RWPE2 (cell line): ENCODE measurements at regions not wholly inside any gene's neighbourhood (a gene's known extent, or its start where the extent isn't known, plus 50 kb on each side); places are given as distances from the start of the nearest gene placed in this dataset.

Experiments
- ATAC-seq: fragments of 200-7000 bp; cut with Tn5 transposase; 3 replicates; pipeline ENCODE4 v1.9.1; 2021; ENCODE audit warnings: low read depth
- DNase-seq: peaks from one replicate; pipeline ENCODE4 v3.0.0-alpha.2; 2020; ENCODE audit warnings: low spot score
- H3K27ac ChIP-seq: fragments of 450-650 bp; 2 replicates; pipeline ENCODE4 v1.5.1; 2017; ENCODE audit warnings: mild to moderate bottlenecking; ENCODE audit not compliant: poor library complexity, severe bottlenecking
- H3K27me3 ChIP-seq: fragments of 250-450 bp; sonication (Bioruptor Pico); 2 replicates; pipeline ENCODE4 v1.5.1; 2021; ENCODE audit warnings: mild to moderate bottlenecking, moderate library complexity; ENCODE audit not compliant: insufficient read depth, poor library complexity, severe bottlenecking
- H3K36me3 ChIP-seq: fragments of 250-450 bp; sonication (Bioruptor Pico); 2 replicates; pipeline ENCODE4 v1.5.1; 2020; ENCODE audit warnings: low read depth, mild to moderate bottlenecking, moderate library complexity
- H3K4me1 ChIP-seq: fragments of 250-450 bp; sonication (Bioruptor Pico); 2 replicates; pipeline ENCODE4 v1.5.1; 2021; ENCODE audit warnings: mild to moderate bottlenecking, moderate library complexity; ENCODE audit not compliant: insufficient read depth, poor library complexity, severe bottlenecking
- H3K4me3 ChIP-seq: fragments of 250-450 bp; sonication (Bioruptor Pico); 2 replicates; pipeline ENCODE4 v1.5.1; 2021; ENCODE audit warnings: mild to moderate bottlenecking, moderate library complexity; ENCODE audit not compliant: severe bottlenecking
- H3K9me3 ChIP-seq: fragments of 250-450 bp; sonication (Bioruptor Pico); 2 replicates; pipeline ENCODE4 v1.5.1; 2021; ENCODE audit warnings: mild to moderate bottlenecking, moderate library complexity; ENCODE audit not compliant: severe bottlenecking
- TF ChIP-seq, protein P1 (sequence below): fragments of 450-650 bp; IDR thresholded peaks from one replicate; pipeline ENCODE4 v1.5.1; 2017; ENCODE audit warnings: mild to moderate bottlenecking, moderate library complexity; ENCODE audit not compliant: poor library complexity, severe bottlenecking

GRCh38 chr2:864501-865106, 86.0 kb upstream of the SNTG2 start:
- ATAC-seq (no peak), DNase-seq (no peak)
- H3K4me1 ChIP-seq = no peaks in the 10 kb centered on the region
- H3K36me3 ChIP-seq = no peaks in the 10 kb centered on the region
- no peak overlapping the region for H3K27ac ChIP-seq
- TF ChIP-seq, protein P1, sequence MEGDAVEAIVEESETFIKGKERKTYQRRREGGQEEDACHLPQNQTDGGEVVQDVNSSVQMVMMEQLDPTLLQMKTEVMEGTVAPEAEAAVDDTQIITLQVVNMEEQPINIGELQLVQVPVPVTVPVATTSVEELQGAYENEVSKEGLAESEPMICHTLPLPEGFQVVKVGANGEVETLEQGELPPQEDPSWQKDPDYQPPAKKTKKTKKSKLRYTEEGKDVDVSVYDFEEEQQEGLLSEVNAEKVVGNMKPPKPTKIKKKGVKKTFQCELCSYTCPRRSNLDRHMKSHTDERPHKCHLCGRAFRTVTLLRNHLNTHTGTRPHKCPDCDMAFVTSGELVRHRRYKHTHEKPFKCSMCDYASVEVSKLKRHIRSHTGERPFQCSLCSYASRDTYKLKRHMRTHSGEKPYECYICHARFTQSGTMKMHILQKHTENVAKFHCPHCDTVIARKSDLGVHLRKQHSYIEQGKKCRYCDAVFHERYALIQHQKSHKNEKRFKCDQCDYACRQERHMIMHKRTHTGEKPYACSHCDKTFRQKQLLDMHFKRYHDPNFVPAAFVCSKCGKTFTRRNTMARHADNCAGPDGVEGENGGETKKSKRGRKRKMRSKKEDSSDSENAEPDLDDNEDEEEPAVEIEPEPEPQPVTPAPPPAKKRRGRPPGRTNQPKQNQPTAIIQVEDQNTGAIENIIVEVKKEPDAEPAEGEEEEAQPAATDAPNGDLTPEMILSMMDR = no peak
- H3K4me3 ChIP-seq = no peak overlapping the region
- no peaks in the 10 kb centered on the region for H3K9me3 ChIP-seq
- no peaks in the 10 kb centered on the region for H3K27me3 ChIP-seq

- Histone ChIP-seq H3K36me3 (no peaks in the 10 kb centered on the region), H3K27me3 (no peaks in the 10 kb centered on the region), H3K4me1 (no peaks in the 10 kb centered on the region), H3K9me3 (no peaks in the 10 kb centered on the region), H3K4me3 (no peak overlapping the region), H3K27ac (no peak overlapping the region)
- TF ChIP-seq, protein P1 = no peak
- ATAC-seq (no peak), DNase-seq (no peak)
These were observed 86.8 kb upstream of the SNTG2 start for GRCh38 chr2:863732-864450.

- Histone ChIP-seq H3K4me3 (no peak overlapping the region), H3K27ac (no peak overlapping the region), H3K9me3 (no peaks in the 10 kb centered on the region), H3K27me3 (no peaks in the 10 kb centered on the region), H3K4me1 (no peaks in the 10 kb centered on the region), H3K36me3 (no peaks in the 10 kb centered on the region)
- TF ChIP-seq, protein P1 = no peak
- DNase-seq = no peak
- ATAC-seq = no peak
These were observed 87.8 kb upstream of the SNTG2 start for GRCh38 chr2:862731-863466.

GRCh38 chr2:862355-862687, 88.3 kb upstream of the SNTG2 start:
- H3K36me3 ChIP-seq = no peaks in the 10 kb centered on the region
- H3K9me3 ChIP-seq = no peaks in the 10 kb centered on the region
- H3K27me3 ChIP-seq = no peaks in the 10 kb centered on the region
- no peak for DNase-seq
- no peak overlapping the region for H3K4me3 ChIP-seq
- TF ChIP-seq, protein P1 = no peak
- ATAC-seq = no peak
- no peaks in the 10 kb centered on the region for H3K4me1 ChIP-seq
- no peak overlapping the region for H3K27ac ChIP-seq
